VCaP (cell line): ENCODE measurements at regions not wholly inside any gene's neighbourhood (a gene's known extent, or its start where the extent isn't known, plus 50 kb on each side); places are given as distances from the start of the nearest gene placed in this dataset.
A peak's percentile ranks its signal among the peaks of the same experiment; 100 is the strongest.

Source experiments
- H3K27ac ChIP-seq: fragments of 450-650 bp; 2 replicates; pipeline ENCODE4 v1.5.1; 2017
- TF ChIP-seq, protein P1 (sequence below): fragments of 450-650 bp; conservative IDR thresholded peaks from 2 replicates; pipeline ENCODE4 v1.5.1; 2017; ENCODE audit warnings: mild to moderate bottlenecking, moderate library complexity

GRCh38 chrY:7702481-7702880 is 790.9 kb upstream of the AMELY start:
- peak overlapping the region; percentile 89 for H3K27ac ChIP-seq

DNA sequence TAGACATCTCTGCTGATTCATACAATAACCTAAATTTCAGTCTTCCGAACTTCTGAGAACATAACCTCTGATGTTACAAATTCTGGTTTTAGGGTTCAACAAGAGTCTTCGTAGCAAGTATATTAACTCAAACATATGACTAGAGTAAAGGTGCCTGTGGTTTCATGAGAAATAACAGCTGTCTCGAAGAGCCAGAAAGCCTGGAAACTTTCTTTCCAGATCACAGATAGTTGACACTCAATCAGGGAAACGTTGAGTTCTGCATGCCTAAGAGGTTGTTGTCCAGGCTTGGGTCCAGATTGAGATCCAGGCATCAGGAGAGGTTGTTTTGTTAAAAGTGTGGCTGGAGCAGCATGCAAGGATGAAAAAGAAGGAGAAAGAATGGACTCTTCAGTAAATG is 790.1 kb upstream of the AMELY start:
- peak overlapping the region; percentile 89 for H3K27ac ChIP-seq
- TF ChIP-seq, protein P1, sequence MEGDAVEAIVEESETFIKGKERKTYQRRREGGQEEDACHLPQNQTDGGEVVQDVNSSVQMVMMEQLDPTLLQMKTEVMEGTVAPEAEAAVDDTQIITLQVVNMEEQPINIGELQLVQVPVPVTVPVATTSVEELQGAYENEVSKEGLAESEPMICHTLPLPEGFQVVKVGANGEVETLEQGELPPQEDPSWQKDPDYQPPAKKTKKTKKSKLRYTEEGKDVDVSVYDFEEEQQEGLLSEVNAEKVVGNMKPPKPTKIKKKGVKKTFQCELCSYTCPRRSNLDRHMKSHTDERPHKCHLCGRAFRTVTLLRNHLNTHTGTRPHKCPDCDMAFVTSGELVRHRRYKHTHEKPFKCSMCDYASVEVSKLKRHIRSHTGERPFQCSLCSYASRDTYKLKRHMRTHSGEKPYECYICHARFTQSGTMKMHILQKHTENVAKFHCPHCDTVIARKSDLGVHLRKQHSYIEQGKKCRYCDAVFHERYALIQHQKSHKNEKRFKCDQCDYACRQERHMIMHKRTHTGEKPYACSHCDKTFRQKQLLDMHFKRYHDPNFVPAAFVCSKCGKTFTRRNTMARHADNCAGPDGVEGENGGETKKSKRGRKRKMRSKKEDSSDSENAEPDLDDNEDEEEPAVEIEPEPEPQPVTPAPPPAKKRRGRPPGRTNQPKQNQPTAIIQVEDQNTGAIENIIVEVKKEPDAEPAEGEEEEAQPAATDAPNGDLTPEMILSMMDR: no peak

More at GRCh38 chrY:7702481-7702880, 790.9 kb upstream of the AMELY start:
- TF ChIP-seq, protein P1: no peak

DNA sequence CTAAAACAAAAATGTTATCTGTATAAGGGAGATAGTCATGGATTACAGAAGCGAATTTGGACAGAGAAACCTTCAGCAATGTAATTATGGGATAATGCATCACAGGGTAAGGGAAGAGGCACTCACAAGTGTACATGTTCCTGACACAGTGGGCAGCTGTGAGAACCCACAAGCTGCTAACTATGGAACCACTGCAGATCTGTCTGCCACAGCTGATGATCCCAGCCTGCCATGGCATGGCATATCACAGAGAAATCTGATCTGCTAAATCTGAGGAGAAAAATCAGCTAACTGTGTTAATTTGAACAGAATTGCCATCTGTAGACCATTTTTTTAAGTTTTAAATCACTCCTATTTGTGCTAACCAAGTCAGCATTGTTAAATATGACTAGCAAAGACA is 786.0 kb upstream of the AMELY start:
- H3K27ac ChIP-seq: no peak overlapping the region
- TF ChIP-seq, protein P1: no peak

GRCh38 chrY:7692701-7693100 is 781.1 kb upstream of the AMELY start:
- H3K27ac ChIP-seq: no peak overlapping the region
- TF ChIP-seq, protein P1: no peak

DNA sequence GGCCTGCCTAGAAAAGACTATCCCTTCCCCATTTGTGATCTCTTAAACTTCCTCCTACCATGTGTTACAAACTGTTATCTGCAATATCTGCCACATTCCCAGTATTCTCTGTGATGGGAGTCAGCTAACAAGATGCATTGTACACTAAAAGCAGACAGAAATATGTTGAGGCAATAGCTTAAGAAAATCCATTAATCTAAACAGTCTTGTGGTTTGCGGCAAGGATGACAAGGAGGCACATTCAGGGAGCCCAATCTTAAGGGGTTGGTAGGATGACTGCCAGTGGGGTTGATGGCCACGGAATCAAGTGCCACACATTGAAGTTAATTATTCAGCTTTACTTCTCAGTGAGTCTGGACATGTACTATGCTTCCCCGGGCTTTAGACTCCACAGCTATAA is 775.5 kb upstream of the AMELY start:
- H3K27ac ChIP-seq: no peak overlapping the region
- TF ChIP-seq, protein P1: no peak

GRCh38 chrY:7684546-7684945 is 773.0 kb upstream of the AMELY start:
- H3K27ac ChIP-seq: peak overlapping the region; percentile 47
- TF ChIP-seq, protein P1: no peak

DNA sequence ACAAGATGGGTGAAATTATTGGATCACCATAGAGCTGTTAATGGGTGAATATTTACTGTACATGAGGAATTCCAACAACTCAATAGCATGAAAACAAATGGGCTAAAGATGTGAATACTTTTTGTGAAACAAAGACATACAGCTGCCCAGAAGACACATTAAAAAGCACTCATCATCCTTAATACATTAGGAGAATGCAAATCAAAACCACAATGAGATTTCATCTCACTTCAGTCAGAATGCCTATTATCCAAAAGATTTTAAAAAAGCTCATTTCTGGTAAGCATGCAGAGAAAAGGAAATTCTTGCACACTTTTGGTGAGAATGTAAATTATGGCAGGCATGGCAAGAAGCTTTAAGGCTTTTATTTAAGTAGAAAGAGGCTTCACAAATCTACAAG is 770.8 kb upstream of the AMELY start:
- TF ChIP-seq, protein P1: no peak
- no peak overlapping the region; the same call in 1 of the 2 replicates for H3K27ac ChIP-seq
